A673 (cell line): ENCODE measurements at regions not wholly inside any gene's neighbourhood (a gene's known extent, or its start where the extent isn't known, plus 50 kb on each side); places are given as distances from the start of the nearest gene placed in this dataset.

Experiments
- BruUV-seq: library from RNA; stranded (reverse); fragments of 400-500 nt; replicated peaks from 2 replicates; lab custom pipeline; 2021; lab: Mats Ljungman, UMichigan
- CTCF ChIA-PET: fragments of 300-600 bp; sonication (Branson Sonifier 250); formaldehyde crosslinking; loops from one replicate; lab custom pipeline; 2022; ENCODE audit warnings: antibody characterized with exemption; lab: Charles Lee
- POLR2A ChIA-PET: fragments of 300-600 bp; sonication (Branson Sonifier 250); formaldehyde crosslinking; loops from one replicate; lab custom pipeline; 2022; ENCODE audit warnings: antibody characterized with exemption; ENCODE audit not compliant: low non-redundant PET; lab: Charles Lee
- DNase-seq: peaks from one replicate; pipeline ENCODE4 v3.0.0-alpha.2; 2015; ENCODE audit warnings: low spot score
- H3K27ac ChIP-seq: fragments of 200-600 bp; sonication (generic); 2 replicates; pipeline ENCODE4 v1.5.1; 2016; ENCODE audit warnings: mixed run types, low read depth, mild to moderate bottlenecking, mixed read lengths, antibody characterized with exemption, low read length; ENCODE audit not compliant: poor library complexity, severe bottlenecking
- H3K27me3 ChIP-seq: fragments of 200-600 bp; sonication (generic); replicated peaks from 2 replicates; pipeline ENCODE4 v1.6.1; 2017; ENCODE audit warnings: mixed run types, low read depth, mild to moderate bottlenecking, mixed read lengths, antibody characterized with exemption, low read length; ENCODE audit not compliant: insufficient read depth, poor library complexity
- H3K36me3 ChIP-seq: fragments of 200-600 bp; sonication (generic); 2 replicates; pipeline ENCODE4 v1.6.1; 2016; ENCODE audit warnings: mixed run types, mild to moderate bottlenecking, mixed read lengths, antibody characterized with exemption, low read length; ENCODE audit not compliant: insufficient read depth, poor library complexity, severe bottlenecking
- H3K4me1 ChIP-seq: fragments of 200-600 bp; sonication (generic); 2 replicates; pipeline ENCODE4 v1.6.1; 2017; ENCODE audit warnings: mixed run types, mild to moderate bottlenecking, mixed read lengths, antibody characterized with exemption, low read length; ENCODE audit not compliant: insufficient read depth, poor library complexity, severe bottlenecking
- H3K4me3 ChIP-seq: fragments of 200-600 bp; sonication (generic); 2 replicates; pipeline ENCODE4 v1.5.1; 2016; ENCODE audit warnings: low read depth, mixed run types, mild to moderate bottlenecking, mixed read lengths, low read length; ENCODE audit not compliant: poor library complexity, severe bottlenecking
- H3K9me3 ChIP-seq: fragments of 200-600 bp; sonication (generic); 2 replicates; pipeline ENCODE4 v1.6.1; 2016; ENCODE audit warnings: mixed run types, low read depth, mild to moderate bottlenecking, mixed read lengths, antibody characterized with exemption, low read length; ENCODE audit not compliant: poor library complexity, severe bottlenecking
- EZH2 ChIP-seq: fragments of 200-600 bp; sonication (generic); IDR thresholded peaks from 2 replicates; pipeline ENCODE4 v1.6.1; 2017; ENCODE audit warnings: borderline replicate concordance, low read depth, mild to moderate bottlenecking, mixed read lengths, antibody characterized with exemption, low read length; ENCODE audit not compliant: poor library complexity, severe bottlenecking
- intact Hi-C: fragments of 100-400 bp; cut with micrococcal nuclease; formaldehyde crosslinking; loops from one replicate; pipeline ENCODE4 v1.10.0; 2022; ENCODE audit not compliant: unreplicated experiment
- TF ChIP-seq, protein P1 (sequence below): fragments of 300-800, 200-600 bp; sonication (generic); conservative IDR thresholded peaks from 2 replicates; pipeline ENCODE4 v1.5.1; 2017; ENCODE audit warnings: low read depth, mild to moderate bottlenecking, antibody characterized with exemption, low read length, moderate library complexity, mixed read lengths

DNA sequence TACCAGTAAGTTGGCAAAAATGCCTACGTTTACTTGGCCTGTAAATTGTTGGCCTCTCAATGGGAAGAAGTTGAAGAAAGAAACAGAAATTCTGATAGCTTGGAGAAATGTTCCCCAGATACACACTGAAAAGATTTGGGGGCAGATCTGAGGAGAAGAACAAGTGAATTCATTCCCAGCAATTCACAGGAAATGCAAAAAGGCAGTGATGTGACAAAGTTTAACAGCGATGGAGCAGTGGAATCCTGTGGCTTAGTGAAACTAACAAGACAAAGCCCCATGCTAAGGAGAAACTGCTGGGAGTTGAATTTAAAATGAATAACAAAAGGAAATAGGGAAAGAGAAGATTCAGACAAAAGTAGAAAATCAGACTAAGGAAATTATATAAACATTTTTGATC, 213.2 kb upstream of the EDIL3 start:
- Histone ChIP-seq H3K27ac (no peak overlapping the region), H3K27me3 (no peaks in the 10 kb centered on the region), H3K4me3 (no peak overlapping the region), H3K9me3 (no peaks in the 10 kb centered on the region), H3K4me1 (no peaks in the 10 kb centered on the region), H3K36me3 (no peaks in the 10 kb centered on the region)
- intact Hi-C loops, result no loop called here
- CTCF ChIA-PET, result no interaction called here
- DNase-seq, result no peak
- BruUV-seq, result no TSS peak
- POLR2A ChIA-PET, result no interaction called here
- TF ChIP-seq, protein P1, sequence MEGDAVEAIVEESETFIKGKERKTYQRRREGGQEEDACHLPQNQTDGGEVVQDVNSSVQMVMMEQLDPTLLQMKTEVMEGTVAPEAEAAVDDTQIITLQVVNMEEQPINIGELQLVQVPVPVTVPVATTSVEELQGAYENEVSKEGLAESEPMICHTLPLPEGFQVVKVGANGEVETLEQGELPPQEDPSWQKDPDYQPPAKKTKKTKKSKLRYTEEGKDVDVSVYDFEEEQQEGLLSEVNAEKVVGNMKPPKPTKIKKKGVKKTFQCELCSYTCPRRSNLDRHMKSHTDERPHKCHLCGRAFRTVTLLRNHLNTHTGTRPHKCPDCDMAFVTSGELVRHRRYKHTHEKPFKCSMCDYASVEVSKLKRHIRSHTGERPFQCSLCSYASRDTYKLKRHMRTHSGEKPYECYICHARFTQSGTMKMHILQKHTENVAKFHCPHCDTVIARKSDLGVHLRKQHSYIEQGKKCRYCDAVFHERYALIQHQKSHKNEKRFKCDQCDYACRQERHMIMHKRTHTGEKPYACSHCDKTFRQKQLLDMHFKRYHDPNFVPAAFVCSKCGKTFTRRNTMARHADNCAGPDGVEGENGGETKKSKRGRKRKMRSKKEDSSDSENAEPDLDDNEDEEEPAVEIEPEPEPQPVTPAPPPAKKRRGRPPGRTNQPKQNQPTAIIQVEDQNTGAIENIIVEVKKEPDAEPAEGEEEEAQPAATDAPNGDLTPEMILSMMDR, result no peak
- TF ChIP-seq EZH2, result no peak

DNA sequence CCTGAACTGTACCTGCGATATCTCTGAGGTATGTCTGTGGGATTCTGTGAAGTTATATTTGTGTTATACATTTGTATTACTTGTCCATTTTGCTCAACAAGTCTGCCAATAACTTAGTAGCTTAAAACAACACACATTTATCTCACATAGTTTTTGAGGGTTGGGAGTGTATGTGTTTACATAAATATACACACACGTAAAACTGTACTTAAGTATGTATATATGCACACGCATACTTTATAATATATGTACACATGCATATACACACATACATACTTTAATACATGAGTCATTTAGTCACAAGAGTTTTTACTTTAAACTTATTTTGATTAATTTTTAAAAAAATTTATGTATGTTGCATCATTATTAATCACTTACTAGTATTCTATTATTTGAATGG, 205.9 kb upstream of the EDIL3 start:
- no peaks in the 10 kb centered on the region for H3K27me3 ChIP-seq
- TF ChIP-seq EZH2, result no peak
- TF ChIP-seq, protein P1, result no peak

DNA sequence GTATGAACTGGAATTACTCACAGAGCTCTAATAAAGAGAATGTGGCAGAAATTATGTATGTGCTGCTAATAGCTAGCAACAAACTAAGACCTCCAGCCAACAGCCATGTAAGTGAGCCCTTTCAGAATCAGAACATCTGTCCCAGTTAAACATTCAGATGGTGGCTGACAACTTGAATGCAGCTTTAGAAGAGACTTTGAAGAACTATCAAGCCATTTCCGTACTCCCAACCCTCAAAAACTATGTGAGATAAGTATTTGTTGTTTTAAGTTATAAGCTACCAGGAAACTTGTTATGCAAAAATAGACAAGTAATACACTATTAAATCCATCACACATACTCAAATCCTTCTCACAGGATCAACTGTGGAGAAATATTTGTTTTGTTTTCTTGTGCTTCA, 205.2 kb upstream of the EDIL3 start:
- intact Hi-C loops, result no loop called here
- CTCF ChIA-PET, result no interaction called here

More for the DNA sequence above, 205.9 kb upstream of the EDIL3 start:
- no peaks in the 10 kb centered on the region for H3K36me3 ChIP-seq
- H3K9me3 ChIP-seq, result no peaks in the 10 kb centered on the region
- no peak overlapping the region for H3K4me3 ChIP-seq
- ChIA-PET CTCF (no interaction called here), POLR2A (no interaction called here)
- intact Hi-C loops, result no loop called here
- DNase-seq, result no peak
- no peak overlapping the region for H3K27ac ChIP-seq
- H3K4me1 ChIP-seq, result no peaks in the 10 kb centered on the region
- no TSS peak for BruUV-seq

More for the DNA sequence above, 205.2 kb upstream of the EDIL3 start:
- BruUV-seq, result no TSS peak
- H3K9me3 ChIP-seq, result no peaks in the 10 kb centered on the region
- no peaks in the 10 kb centered on the region for H3K36me3 ChIP-seq
- no peak for TF ChIP-seq EZH2
- TF ChIP-seq, protein P1, result no peak
- H3K27me3 ChIP-seq, result no peaks in the 10 kb centered on the region
- no peak overlapping the region for H3K27ac ChIP-seq
- POLR2A ChIA-PET, result no interaction called here
- no peak for DNase-seq
- no peaks in the 10 kb centered on the region for H3K4me1 ChIP-seq
- H3K4me3 ChIP-seq, result no peak overlapping the region
